Astrocyte (in vitro differentiated cells and primary cell): ENCODE measurements at regions not wholly inside any gene's neighbourhood (a gene's known extent, or its start where the extent isn't known, plus 50 kb on each side); places are given as distances from the start of the nearest gene placed in this dataset.

Experiments
- DNase-seq: peaks from one replicate; pipeline ENCODE4 v3.0.0-alpha.2; 2010; ENCODE audit warnings: low read depth
- FAIRE-seq: peaks from 2 replicates; lab custom pipeline; 2011; peaks lifted over from hg19 to GRCh38; lab: Jason Lieb, UNC
- H2AFZ ChIP-seq: 2 replicates; pipeline ENCODE4 v1.6.0; 2012; ENCODE audit warnings: low read depth, low read length, inconsistent platforms
- H3K27ac ChIP-seq: 2 replicates; pipeline ENCODE4 v1.5.1; 2011; ENCODE audit warnings: low read depth, low read length, inconsistent platforms
- H3K27me3 ChIP-seq: 2 replicates; pipeline ENCODE4 v1.6.0; 2011; ENCODE audit warnings: low read length, inconsistent platforms; ENCODE audit not compliant: insufficient read depth
- H3K36me3 ChIP-seq: 2 replicates; pipeline ENCODE4 v1.5.1; 2011; ENCODE audit warnings: low read length, inconsistent platforms; ENCODE audit not compliant: insufficient read depth
- H3K4me1 ChIP-seq: 2 replicates; pipeline ENCODE4 v1.5.1; 2011; ENCODE audit warnings: low read length, inconsistent platforms; ENCODE audit not compliant: insufficient read depth
- H3K4me2 ChIP-seq: 2 replicates; pipeline ENCODE4 v1.6.0; 2012; ENCODE audit warnings: low read length, inconsistent platforms
- H3K4me3 ChIP-seq: 2 replicates; pipeline ENCODE4 v1.5.1; 2011; ENCODE audit warnings: low read depth, mild to moderate bottlenecking, low read length, inconsistent platforms; ENCODE audit not compliant: insufficient read depth
- H3K79me2 ChIP-seq: 2 replicates; pipeline ENCODE4 v1.6.0; 2012; ENCODE audit warnings: mild to moderate bottlenecking, low read length, inconsistent platforms; ENCODE audit not compliant: insufficient read depth
- H3K9ac ChIP-seq: 2 replicates; pipeline ENCODE4 v1.6.0; 2012; ENCODE audit warnings: mild to moderate bottlenecking, low read length, inconsistent platforms
- H3K9me3 ChIP-seq: 2 replicates; pipeline ENCODE4 v1.5.1; 2012; ENCODE audit warnings: low read depth, mild to moderate bottlenecking, low read length, inconsistent platforms; ENCODE audit not compliant: insufficient read depth
- H4K20me1 ChIP-seq: 2 replicates; pipeline ENCODE4 v1.6.0; 2012; ENCODE audit warnings: low read length, inconsistent platforms; ENCODE audit not compliant: insufficient read depth
- H3K27ac Mint-ChIP-seq: one replicate; pipeline ENCODE4 v1.8.0; 2021; ENCODE audit warnings: mild to moderate bottlenecking, mixed read lengths; ENCODE audit not compliant: unreplicated experiment
- H3K27me3 Mint-ChIP-seq: one replicate; pipeline ENCODE4 v1.8.0; 2021; ENCODE audit warnings: low read depth, mixed read lengths; ENCODE audit not compliant: unreplicated experiment
- H3K36me3 Mint-ChIP-seq: one replicate; pipeline ENCODE4 v1.8.0; 2021; ENCODE audit warnings: low read depth, mixed read lengths; ENCODE audit not compliant: unreplicated experiment
- H3K4me1 Mint-ChIP-seq: one replicate; pipeline ENCODE4 v1.8.0; 2021; ENCODE audit warnings: low read depth, mixed read lengths; ENCODE audit not compliant: unreplicated experiment
- H3K4me3 Mint-ChIP-seq: one replicate; pipeline ENCODE4 v1.8.0; 2021; ENCODE audit warnings: mild to moderate bottlenecking, moderate library complexity, mixed read lengths; ENCODE audit not compliant: unreplicated experiment
- H3K9me3 Mint-ChIP-seq: one replicate; pipeline ENCODE4 v1.8.0; 2021; ENCODE audit warnings: mild to moderate bottlenecking, mixed read lengths; ENCODE audit not compliant: unreplicated experiment
- CTCF ChIP-seq: IDR thresholded peaks from 2 replicates; pipeline ENCODE4 v1.5.1; 2011; ENCODE audit warnings: low read depth, mild to moderate bottlenecking, inconsistent platforms, low read length, moderate library complexity; ENCODE audit not compliant: insufficient read depth
- EZH2 ChIP-seq: IDR thresholded peaks from 2 replicates; pipeline ENCODE4 v1.6.1; 2012; ENCODE audit warnings: mild to moderate bottlenecking, low read length, inconsistent platforms; ENCODE audit not compliant: insufficient read depth

- Mint-ChIP-seq H3K27ac (peak overlapping the region; percentile 88), H3K4me3 (no peak overlapping the region), H3K27me3 (no peaks in the 10 kb centered on the region), H3K36me3 (no peaks in the 10 kb centered on the region), H3K9me3 (no peaks in the 10 kb centered on the region), H3K4me1 (peaks cover 8% of the 10 kb centered on the region)
- Histone ChIP-seq H3K9me3 (no peaks in the 10 kb centered on the region), H3K27me3 (no peaks in the 10 kb centered on the region), H3K9ac (no peak overlapping the region), H2AFZ (no peak overlapping the region), H3K4me3 (no peak overlapping the region), H3K27ac (no peak overlapping the region), H4K20me1 (no peaks in the 10 kb centered on the region), H3K4me1 (no peaks in the 10 kb centered on the region), H3K4me2 (no peak overlapping the region), H3K79me2 (no peaks in the 10 kb centered on the region), H3K36me3 (no peaks in the 10 kb centered on the region)
- FAIRE-seq (no peak), DNase-seq (no peak)
- TF ChIP-seq CTCF: no peak
- TF ChIP-seq EZH2: no peak
Observed at GRCh38 chr3:152718810-152719209, 116.1 kb upstream of the P2RY1 start.

DNA sequence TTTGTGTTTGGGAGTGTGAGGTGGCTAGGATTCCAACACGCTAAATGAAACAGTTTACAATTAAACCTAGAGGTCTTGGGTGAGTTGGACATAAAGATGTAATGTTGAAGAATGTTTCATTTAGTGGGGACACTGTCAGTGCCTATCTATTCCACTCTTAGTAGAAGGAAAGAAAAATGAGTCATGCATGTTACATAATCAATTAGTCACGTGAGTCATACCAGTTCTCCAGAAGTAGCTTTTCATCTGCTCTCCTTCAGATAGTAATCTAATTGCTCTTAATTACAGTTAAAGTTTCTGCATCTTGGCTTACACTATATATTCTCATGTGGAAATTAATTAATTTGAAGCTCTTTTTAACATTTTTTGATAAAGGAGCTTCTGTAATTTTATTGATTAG, 115.7 kb upstream of the P2RY1 start:
- Mint-ChIP-seq H3K27ac (peak overlapping the region; percentile 88), H3K4me3 (no peak overlapping the region), H3K9me3 (no peaks in the 10 kb centered on the region), H3K4me1 (peaks cover 8% of the 10 kb centered on the region), H3K27me3 (no peaks in the 10 kb centered on the region), H3K36me3 (no peaks in the 10 kb centered on the region)
- no peak for FAIRE-seq
- DNase-seq: peak; percentile 43
- TF ChIP-seq EZH2: no peak
- no peak for TF ChIP-seq CTCF
- Histone ChIP-seq H3K9me3 (no peaks in the 10 kb centered on the region), H3K36me3 (no peaks in the 10 kb centered on the region), H3K27me3 (no peaks in the 10 kb centered on the region), H2AFZ (no peak overlapping the region), H3K4me3 (no peak overlapping the region), H3K9ac (no peak overlapping the region), H3K27ac (no peak overlapping the region), H4K20me1 (no peaks in the 10 kb centered on the region), H3K4me2 (no peak overlapping the region), H3K79me2 (no peaks in the 10 kb centered on the region), H3K4me1 (no peaks in the 10 kb centered on the region)

GRCh38 chr3:152720951-152721718, 113.8 kb upstream of the P2RY1 start:
- Histone ChIP-seq H3K9ac (no peak overlapping the region), H4K20me1 (no peaks in the 10 kb centered on the region), H3K9me3 (no peaks in the 10 kb centered on the region), H3K4me3 (no peak overlapping the region), H3K4me1 (no peaks in the 10 kb centered on the region), H3K79me2 (no peaks in the 10 kb centered on the region), H3K36me3 (no peaks in the 10 kb centered on the region), H3K4me2 (no peak overlapping the region), H3K27me3 (no peaks in the 10 kb centered on the region), H2AFZ (no peak overlapping the region), H3K27ac (no peak overlapping the region)
- no peak for TF ChIP-seq CTCF
- TF ChIP-seq EZH2: no peak
- H3K4me3 Mint-ChIP-seq: no peak overlapping the region
- DNase-seq: no peak
- no peaks in the 10 kb centered on the region for H3K9me3 Mint-ChIP-seq
- H3K36me3 Mint-ChIP-seq: no peaks in the 10 kb centered on the region
- H3K27ac Mint-ChIP-seq: no peak overlapping the region
- peaks cover 8% of the 10 kb centered on the region for H3K4me1 Mint-ChIP-seq
- no peaks in the 10 kb centered on the region for H3K27me3 Mint-ChIP-seq
- FAIRE-seq: no peak
